Activated CD4-positive, alpha-beta T cell treated with anti-CD3 and anti-CD28 coated beads for 1 hour (primary cell): ENCODE measurements at regions not wholly inside any gene's neighbourhood (a gene's known extent, or its start where the extent isn't known, plus 50 kb on each side); places are given as distances from the start of the nearest gene placed in this dataset.
A peak's percentile ranks its signal among the peaks of the same experiment; 100 is the strongest.

Experiments used
- DNase-seq: peaks from one replicate; pipeline ENCODE4 v3.0.0-alpha.2; 2020

GRCh38 chr9:6703898-6704639 is 53.7 kb upstream of the KDM4C start:
- DNase-seq = peak; percentile 58

- DNase-seq = no peak
Observed at GRCh38 chr9:6702707-6703106, 55.1 kb upstream of the KDM4C start.

- no peak for DNase-seq
Observed at GRCh38 chr9:6696178-6696577, 50.6 kb upstream of the GLDC start.

- no peak for DNase-seq
Observed at GRCh38 chr9:6695121-6695814, 49.7 kb upstream of the GLDC start.
